PFSK-1 (cell line): ENCODE measurements at regions not wholly inside any gene's neighbourhood (a gene's known extent, or its start where the extent isn't known, plus 50 kb on each side); places are given as distances from the start of the nearest gene placed in this dataset.

ENCODE experiments used
- FOXP2 ChIP-seq: optimal IDR thresholded peaks from 2 replicates; pipeline ENCODE3; 2011; ENCODE audit warnings: borderline replicate concordance, control low read depth, inconsistent platforms; ENCODE audit not compliant: insufficient read depth; ENCODE audit errors: extremely low read length, extremely low read depth
- POLR2AphosphoS5 ChIP-seq: IDR thresholded peaks from 2 replicates; pipeline ENCODE4 v1.6.1; 2012; ENCODE audit warnings: low read depth, mild to moderate bottlenecking, control low read depth, low read length, moderate library complexity
- SIN3A ChIP-seq: IDR thresholded peaks from 2 replicates; pipeline ENCODE4 v1.6.1; 2012; ENCODE audit warnings: mild to moderate bottlenecking, low read length, moderate library complexity, borderline replicate concordance; ENCODE audit not compliant: insufficient read depth
- TAF1 ChIP-seq: IDR thresholded peaks from 2 replicates; pipeline ENCODE4 v1.6.1; 2012; ENCODE audit warnings: low read length, control low read depth, borderline replicate concordance; ENCODE audit not compliant: insufficient read depth
- TF ChIP-seq, protein P1 (sequence below), 2 experiments: IDR thresholded peaks; 2 replicates each; pipeline versions ENCODE4 v1.6.1 to v1.8.0; 2011 to 2012; ENCODE audit warnings: low read depth in 2 of 2, low read length in 2 of 2, control low read depth in 1 of 2, inconsistent platforms in 1 of 2, mild to moderate bottlenecking in 1 of 2, moderate library complexity in 1 of 2; ENCODE audit not compliant: insufficient read depth in 1 of 2

GRCh38 chr2:133643863-133644262 lies 75.6 kb upstream of the NCKAP5 start:
- TF ChIP-seq SIN3A (no peak), FOXP2 (no peak), POLR2AphosphoS5 (no peak), TAF1 (no peak)
- TF ChIP-seq, protein P1, sequence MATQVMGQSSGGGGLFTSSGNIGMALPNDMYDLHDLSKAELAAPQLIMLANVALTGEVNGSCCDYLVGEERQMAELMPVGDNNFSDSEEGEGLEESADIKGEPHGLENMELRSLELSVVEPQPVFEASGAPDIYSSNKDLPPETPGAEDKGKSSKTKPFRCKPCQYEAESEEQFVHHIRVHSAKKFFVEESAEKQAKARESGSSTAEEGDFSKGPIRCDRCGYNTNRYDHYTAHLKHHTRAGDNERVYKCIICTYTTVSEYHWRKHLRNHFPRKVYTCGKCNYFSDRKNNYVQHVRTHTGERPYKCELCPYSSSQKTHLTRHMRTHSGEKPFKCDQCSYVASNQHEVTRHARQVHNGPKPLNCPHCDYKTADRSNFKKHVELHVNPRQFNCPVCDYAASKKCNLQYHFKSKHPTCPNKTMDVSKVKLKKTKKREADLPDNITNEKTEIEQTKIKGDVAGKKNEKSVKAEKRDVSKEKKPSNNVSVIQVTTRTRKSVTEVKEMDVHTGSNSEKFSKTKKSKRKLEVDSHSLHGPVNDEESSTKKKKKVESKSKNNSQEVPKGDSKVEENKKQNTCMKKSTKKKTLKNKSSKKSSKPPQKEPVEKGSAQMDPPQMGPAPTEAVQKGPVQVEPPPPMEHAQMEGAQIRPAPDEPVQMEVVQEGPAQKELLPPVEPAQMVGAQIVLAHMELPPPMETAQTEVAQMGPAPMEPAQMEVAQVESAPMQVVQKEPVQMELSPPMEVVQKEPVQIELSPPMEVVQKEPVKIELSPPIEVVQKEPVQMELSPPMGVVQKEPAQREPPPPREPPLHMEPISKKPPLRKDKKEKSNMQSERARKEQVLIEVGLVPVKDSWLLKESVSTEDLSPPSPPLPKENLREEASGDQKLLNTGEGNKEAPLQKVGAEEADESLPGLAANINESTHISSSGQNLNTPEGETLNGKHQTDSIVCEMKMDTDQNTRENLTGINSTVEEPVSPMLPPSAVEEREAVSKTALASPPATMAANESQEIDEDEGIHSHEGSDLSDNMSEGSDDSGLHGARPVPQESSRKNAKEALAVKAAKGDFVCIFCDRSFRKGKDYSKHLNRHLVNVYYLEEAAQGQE (IDR thresholded peaks at IDR 0.05; ENCODE audit: insufficient read depth in 1 of 2, low read depth in 2 of 2, low read length in 2 of 2) = no peak

DNA sequence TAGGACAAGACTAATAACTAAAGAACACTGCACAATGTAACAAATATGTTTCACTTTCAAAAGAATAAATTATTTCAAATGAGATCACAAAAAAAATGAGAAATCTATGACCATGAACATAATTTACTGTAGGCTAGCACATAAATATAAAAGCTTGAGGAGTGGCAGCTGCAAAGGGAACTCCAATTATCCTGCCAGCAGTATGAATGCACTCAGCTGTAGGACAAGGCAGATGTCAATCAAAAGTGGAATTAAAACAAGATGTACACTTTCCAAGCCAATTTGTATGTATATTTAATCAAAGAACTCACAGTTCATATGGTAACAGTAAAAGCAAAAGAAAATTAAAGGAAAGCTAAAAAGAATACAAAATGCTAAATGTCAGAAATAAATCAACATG lies 76.6 kb upstream of the NCKAP5 start:
- TF ChIP-seq TAF1 = no peak
- no peak for TF ChIP-seq FOXP2
- TF ChIP-seq, protein P1 (IDR thresholded peaks at IDR 0.05; ENCODE audit: insufficient read depth in 1 of 2, low read depth in 2 of 2, low read length in 2 of 2) = no peak
- no peak for TF ChIP-seq POLR2AphosphoS5
- TF ChIP-seq SIN3A = no peak

GRCh38 chr2:133651861-133652260 lies 83.6 kb upstream of the NCKAP5 start:
- no peak for TF ChIP-seq SIN3A
- TF ChIP-seq, protein P1 (IDR thresholded peaks at IDR 0.05; ENCODE audit: insufficient read depth in 1 of 2, low read depth in 2 of 2, low read length in 2 of 2) = no peak
- no peak for TF ChIP-seq TAF1
- TF ChIP-seq FOXP2 = no peak
- TF ChIP-seq POLR2AphosphoS5 = no peak

DNA sequence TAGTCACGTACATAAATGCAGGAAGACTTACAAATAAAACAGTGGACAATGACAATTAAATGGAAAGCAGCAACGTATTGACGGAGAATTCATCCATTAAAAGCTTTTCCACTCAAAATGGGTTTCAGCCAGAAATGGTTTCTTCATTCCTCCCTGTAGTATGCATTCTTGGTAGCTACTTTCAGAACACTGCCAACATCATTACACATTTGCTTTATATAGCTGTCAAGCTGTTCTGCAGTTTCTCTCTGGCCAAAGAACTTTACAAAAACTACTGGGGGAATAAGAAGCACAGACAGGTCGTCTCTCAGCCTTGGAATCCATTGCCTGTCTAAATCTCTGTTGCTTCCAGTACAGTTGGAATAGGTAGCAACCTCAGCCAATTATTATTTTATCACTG lies 84.1 kb upstream of the NCKAP5 start:
- TF ChIP-seq, protein P1 (IDR thresholded peaks at IDR 0.05; ENCODE audit: insufficient read depth in 1 of 2, low read depth in 2 of 2, low read length in 2 of 2) = no peak
- TF ChIP-seq POLR2AphosphoS5 (no peak), TAF1 (no peak), SIN3A (no peak), FOXP2 (no peak)

GRCh38 chr2:133653056-133653455 lies 84.8 kb upstream of the NCKAP5 start:
- TF ChIP-seq TAF1 = no peak
- TF ChIP-seq FOXP2 = no peak
- TF ChIP-seq SIN3A = no peak
- no peak for TF ChIP-seq POLR2AphosphoS5
- TF ChIP-seq, protein P1 (IDR thresholded peaks at IDR 0.05; ENCODE audit: insufficient read depth in 1 of 2, low read depth in 2 of 2, low read length in 2 of 2) = no peak
